ENCODE measurements at regions not wholly inside any gene's neighbourhood (a gene's known extent, or its start where the extent isn't known, plus 50 kb on each side); places are given as distances from the start of the nearest gene placed in this dataset.
"Not testable (repeated sequence)": the region's sequence is repeated elsewhere in the genome, so short reads cannot be mapped to it uniquely, and the experiment has no call there.

GRCh38 chr12:83886479-83886878, 1026.1 kb downstream of the SLC6A15 start (continued):
- TF ChIP-seq CBX5 (IDR thresholded peaks at IDR 0.05; ENCODE audit: low read depth, low read length) (no peak), POU5F1 (IDR thresholded peaks at IDR 0.05; ENCODE audit: low read depth, low read length) (no peak), KDM4A (IDR thresholded peaks at IDR 0.05; ENCODE audit: low read depth, low read length, severe bottlenecking) (no peak), RFX5 (IDR thresholded peaks at IDR 0.05; ENCODE audit: borderline replicate concordance, low read depth, low read length) (no peak), SIRT6 (IDR thresholded peaks at IDR 0.05; ENCODE audit: low read length) (no peak)

DNA sequence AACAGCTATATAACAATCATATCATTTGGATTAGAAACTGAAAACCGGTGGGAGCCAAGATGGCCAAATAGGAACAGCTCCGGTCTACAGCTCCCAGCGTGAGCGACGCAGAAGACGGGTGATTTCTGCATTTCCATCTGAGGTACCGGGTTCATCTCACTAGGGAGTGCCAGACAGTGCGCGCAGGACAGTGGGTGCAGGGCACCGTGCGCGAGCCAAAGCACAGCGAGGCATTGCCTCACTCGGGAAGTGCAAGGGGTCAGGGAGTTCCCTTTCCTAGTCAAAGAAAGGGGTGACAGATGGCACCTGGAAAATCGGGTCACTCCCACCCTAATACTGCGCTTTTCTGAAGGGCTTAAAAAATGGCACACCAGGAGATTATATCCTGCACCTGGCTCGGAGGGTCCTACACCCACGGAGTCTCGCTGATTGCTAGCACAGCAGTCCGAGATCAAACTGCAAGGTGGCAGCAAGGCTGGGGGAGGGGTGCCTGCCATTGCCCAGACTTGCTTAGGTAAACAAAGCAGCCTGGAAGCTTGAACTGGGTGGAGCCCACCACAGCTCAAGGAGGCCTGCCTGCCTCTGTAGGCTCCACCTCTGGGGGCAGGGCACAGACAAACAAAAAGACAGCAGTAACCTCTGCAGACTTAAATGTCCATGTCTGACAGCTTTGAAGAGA, 1041.5 kb downstream of the SLC6A15 start:
- H3K4me2 ChIP-seq (ENCODE audit: insufficient read depth in 1 of 2, low read depth in 2 of 2, low read length in 2 of 2); POLR2A ChIA-PET (ENCODE audit: partially characterized antibody); H3K36me3 ChIP-seq (ENCODE audit: control insufficient read depth in 2 of 4, insufficient read depth in 4 of 4, low read length in 3 of 4); H3K79me2 ChIP-seq (ENCODE audit: control insufficient read depth in 1 of 2, insufficient read depth in 2 of 2, low read length in 2 of 2); H3K4me3 ChIP-seq (ENCODE audit: extremely low read depth in 1 of 4, insufficient read depth in 2 of 4, low read depth in 3 of 4, low read length in 4 of 4); H2AFZ ChIP-seq (ENCODE audit: low read length); H3K27ac ChIP-seq (ENCODE audit: low read depth, low read length); H2BK15ac ChIP-seq (ENCODE audit: low read length); CTCF ChIA-PET (ENCODE audit: partially characterized antibody); H2BK12ac ChIP-seq (ENCODE audit: low read depth, low read length); H3K79me1 ChIP-seq (ENCODE audit: low read depth, low read length); FAIRE-seq; H4K20me1 ChIP-seq (replicated peaks in 1 of 2; ENCODE audit: control insufficient read depth in 1 of 2, insufficient read depth in 2 of 2, low read length in 2 of 2); H4K8ac ChIP-seq (ENCODE audit: extremely low read depth, insufficient read depth, low read length); H3K23ac ChIP-seq (ENCODE audit: insufficient read length); H3K4me1 ChIP-seq (replicated peaks in 1 of 4; ENCODE audit: control insufficient read depth in 3 of 4, insufficient read depth in 4 of 4, low read length in 3 of 4); H3K18ac ChIP-seq (ENCODE audit: extremely low read depth, low read length); H4K91ac ChIP-seq (replicated peaks; ENCODE audit: insufficient read length, low read length); H3K9me3 ChIP-seq (ENCODE audit: insufficient read depth in 2 of 2, low read depth in 1 of 2, low read length in 1 of 2); H3K4ac ChIP-seq (replicated peaks; ENCODE audit: insufficient read length, low read depth, low read length); H3K9ac ChIP-seq (replicated peaks in 1 of 4; ENCODE audit: extremely low read depth in 1 of 4, low read depth in 3 of 4, low read length in 3 of 4); H4K5ac ChIP-seq (ENCODE audit: insufficient read length, low read depth, low read length); H3K14ac ChIP-seq (ENCODE audit: insufficient read length); H2BK120ac ChIP-seq (replicated peaks; ENCODE audit: low read depth, low read length); H3K23me2 ChIP-seq (ENCODE audit: low read depth, low read length); H3K56ac ChIP-seq (replicated peaks; ENCODE audit: insufficient read length, low read depth, low read length); H2AK5ac ChIP-seq (ENCODE audit: low read depth, low read length); H2BK5ac ChIP-seq (ENCODE audit: low read depth, low read length); DNase-seq (ENCODE audit: low read depth in 1 of 2, low spot score in 2 of 2); H3K27me3 ChIP-seq (replicated peaks in 1 of 4; ENCODE audit: control insufficient read depth in 3 of 4, extremely low read depth in 1 of 4, insufficient read depth in 3 of 4, low read length in 3 of 4); H2BK20ac ChIP-seq (ENCODE audit: low read length): not testable (repeated sequence)
- 98% methylated on average over 17 of the region's 20 CpGs; no CpG with 5 or more reads in 1 of the 2 experiments for WGBS, 2 experiments (ENCODE audit: extremely low coverage in 1 of 2, insufficient coverage in 1 of 2, insufficient read length in 1 of 2, insufficient replicate concordance in 2 of 2, low coverage in 1 of 2, low lambda C conversion rate in 2 of 2, missing lambda C conversion rate in 1 of 2)

All from H1 (cell line).